A673 (cell line): ENCODE measurements at regions not wholly inside any gene's neighbourhood (a gene's known extent, or its start where the extent isn't known, plus 50 kb on each side); places are given as distances from the start of the nearest gene placed in this dataset.

ENCODE experiments used
- BruUV-seq: library from RNA; stranded (reverse); fragments of 400-500 nt; replicated peaks from 2 replicates; lab custom pipeline; 2021; lab: Mats Ljungman, UMichigan
- CTCF ChIA-PET: fragments of 300-600 bp; sonication (Branson Sonifier 250); formaldehyde crosslinking; loops from one replicate; lab custom pipeline; 2022; ENCODE audit warnings: antibody characterized with exemption; lab: Charles Lee
- POLR2A ChIA-PET: fragments of 300-600 bp; sonication (Branson Sonifier 250); formaldehyde crosslinking; loops from one replicate; lab custom pipeline; 2022; ENCODE audit warnings: antibody characterized with exemption; ENCODE audit not compliant: low non-redundant PET; lab: Charles Lee
- DNase-seq: peaks from one replicate; pipeline ENCODE4 v3.0.0-alpha.2; 2015; ENCODE audit warnings: low spot score
- H3K27ac ChIP-seq: fragments of 200-600 bp; sonication (generic); 2 replicates; pipeline ENCODE4 v1.5.1; 2016; ENCODE audit warnings: mixed run types, low read depth, mild to moderate bottlenecking, mixed read lengths, antibody characterized with exemption, low read length; ENCODE audit not compliant: poor library complexity, severe bottlenecking
- H3K27me3 ChIP-seq: fragments of 200-600 bp; sonication (generic); replicated peaks from 2 replicates; pipeline ENCODE4 v1.6.1; 2017; ENCODE audit warnings: mixed run types, low read depth, mild to moderate bottlenecking, mixed read lengths, antibody characterized with exemption, low read length; ENCODE audit not compliant: insufficient read depth, poor library complexity
- H3K36me3 ChIP-seq: fragments of 200-600 bp; sonication (generic); 2 replicates; pipeline ENCODE4 v1.6.1; 2016; ENCODE audit warnings: mixed run types, mild to moderate bottlenecking, mixed read lengths, antibody characterized with exemption, low read length; ENCODE audit not compliant: insufficient read depth, poor library complexity, severe bottlenecking
- H3K4me1 ChIP-seq: fragments of 200-600 bp; sonication (generic); 2 replicates; pipeline ENCODE4 v1.6.1; 2017; ENCODE audit warnings: mixed run types, mild to moderate bottlenecking, mixed read lengths, antibody characterized with exemption, low read length; ENCODE audit not compliant: insufficient read depth, poor library complexity, severe bottlenecking
- H3K4me3 ChIP-seq: fragments of 200-600 bp; sonication (generic); 2 replicates; pipeline ENCODE4 v1.5.1; 2016; ENCODE audit warnings: low read depth, mixed run types, mild to moderate bottlenecking, mixed read lengths, low read length; ENCODE audit not compliant: poor library complexity, severe bottlenecking
- H3K9me3 ChIP-seq: fragments of 200-600 bp; sonication (generic); 2 replicates; pipeline ENCODE4 v1.6.1; 2016; ENCODE audit warnings: mixed run types, low read depth, mild to moderate bottlenecking, mixed read lengths, antibody characterized with exemption, low read length; ENCODE audit not compliant: poor library complexity, severe bottlenecking
- EZH2 ChIP-seq: fragments of 200-600 bp; sonication (generic); IDR thresholded peaks from 2 replicates; pipeline ENCODE4 v1.6.1; 2017; ENCODE audit warnings: borderline replicate concordance, low read depth, mild to moderate bottlenecking, mixed read lengths, antibody characterized with exemption, low read length; ENCODE audit not compliant: poor library complexity, severe bottlenecking
- intact Hi-C: fragments of 100-400 bp; cut with micrococcal nuclease; formaldehyde crosslinking; loops from one replicate; pipeline ENCODE4 v1.10.0; 2022; ENCODE audit not compliant: unreplicated experiment
- TF ChIP-seq, protein P1 (sequence below): fragments of 300-800, 200-600 bp; sonication (generic); conservative IDR thresholded peaks from 2 replicates; pipeline ENCODE4 v1.5.1; 2017; ENCODE audit warnings: low read depth, mild to moderate bottlenecking, antibody characterized with exemption, low read length, moderate library complexity, mixed read lengths

DNA sequence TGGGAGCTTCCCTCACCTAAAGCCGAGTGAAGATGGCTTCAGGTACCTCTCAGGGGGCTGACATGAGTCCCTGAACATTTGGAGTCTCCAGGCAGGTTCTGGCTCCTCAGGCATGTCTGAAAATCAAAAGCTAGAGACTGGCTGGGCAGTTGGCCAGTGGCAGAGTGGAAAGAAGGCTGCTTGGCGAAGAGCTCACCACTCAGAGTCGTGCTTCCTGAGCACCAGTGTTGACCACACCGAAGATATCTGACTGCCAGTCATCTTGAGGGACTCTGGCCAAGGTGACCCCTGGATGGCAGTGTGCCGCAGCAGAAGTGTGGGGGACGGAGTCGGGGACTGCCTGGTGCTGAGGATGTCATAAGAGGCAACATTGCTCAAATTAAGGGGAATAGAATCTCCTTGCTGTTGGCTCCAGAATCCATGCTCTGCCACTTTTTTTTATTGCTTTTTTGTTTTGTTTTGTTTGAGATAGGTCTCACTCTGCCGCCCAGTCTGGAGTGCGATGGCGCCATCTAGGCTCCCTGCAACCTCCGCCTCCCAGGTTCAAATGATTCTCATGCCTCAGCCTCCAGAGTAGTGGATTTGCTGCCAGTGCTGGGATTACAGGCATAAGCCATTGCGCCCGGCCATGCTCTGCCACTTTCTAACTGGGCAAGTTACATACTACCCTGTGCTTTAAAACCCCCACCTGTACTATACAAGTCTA, 172.5 kb upstream of the GATB start:
- Histone ChIP-seq H3K4me1 (no peaks in the 10 kb centered on the region), H3K27me3 (no peaks in the 10 kb centered on the region), H3K9me3 (no peaks in the 10 kb centered on the region), H3K4me3 (no peak overlapping the region), H3K27ac (no peak overlapping the region), H3K36me3 (no peaks in the 10 kb centered on the region)
- ChIA-PET CTCF (no interaction called here), POLR2A (no interaction called here)
- intact Hi-C loops = no loop called here
- TF ChIP-seq EZH2 = no peak
- TF ChIP-seq, protein P1, sequence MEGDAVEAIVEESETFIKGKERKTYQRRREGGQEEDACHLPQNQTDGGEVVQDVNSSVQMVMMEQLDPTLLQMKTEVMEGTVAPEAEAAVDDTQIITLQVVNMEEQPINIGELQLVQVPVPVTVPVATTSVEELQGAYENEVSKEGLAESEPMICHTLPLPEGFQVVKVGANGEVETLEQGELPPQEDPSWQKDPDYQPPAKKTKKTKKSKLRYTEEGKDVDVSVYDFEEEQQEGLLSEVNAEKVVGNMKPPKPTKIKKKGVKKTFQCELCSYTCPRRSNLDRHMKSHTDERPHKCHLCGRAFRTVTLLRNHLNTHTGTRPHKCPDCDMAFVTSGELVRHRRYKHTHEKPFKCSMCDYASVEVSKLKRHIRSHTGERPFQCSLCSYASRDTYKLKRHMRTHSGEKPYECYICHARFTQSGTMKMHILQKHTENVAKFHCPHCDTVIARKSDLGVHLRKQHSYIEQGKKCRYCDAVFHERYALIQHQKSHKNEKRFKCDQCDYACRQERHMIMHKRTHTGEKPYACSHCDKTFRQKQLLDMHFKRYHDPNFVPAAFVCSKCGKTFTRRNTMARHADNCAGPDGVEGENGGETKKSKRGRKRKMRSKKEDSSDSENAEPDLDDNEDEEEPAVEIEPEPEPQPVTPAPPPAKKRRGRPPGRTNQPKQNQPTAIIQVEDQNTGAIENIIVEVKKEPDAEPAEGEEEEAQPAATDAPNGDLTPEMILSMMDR = peak; percentile 50
- no TSS peak for BruUV-seq
- DNase-seq = no peak

GRCh38 chr4:151931563-151931962, 170.8 kb upstream of the GATB start:
- BruUV-seq = no TSS peak
- H3K36me3 ChIP-seq = no peaks in the 10 kb centered on the region
- no peaks in the 10 kb centered on the region for H3K9me3 ChIP-seq
- DNase-seq = peak; percentile 15
- no peaks in the 10 kb centered on the region for H3K4me1 ChIP-seq
- ChIA-PET POLR2A (interaction anchor here (0.6 kb wide), 1 partner anchor 291 kb away, joined by 3 read pairs; no protein-coding TSS in a partner anchor), CTCF (no interaction called here)
- H3K4me3 ChIP-seq = no peak overlapping the region
- no peaks in the 10 kb centered on the region for H3K27me3 ChIP-seq
- intact Hi-C loops = no loop called here
- no peak overlapping the region for H3K27ac ChIP-seq
- TF ChIP-seq EZH2 = no peak
- TF ChIP-seq, protein P1 = no peak

DNA sequence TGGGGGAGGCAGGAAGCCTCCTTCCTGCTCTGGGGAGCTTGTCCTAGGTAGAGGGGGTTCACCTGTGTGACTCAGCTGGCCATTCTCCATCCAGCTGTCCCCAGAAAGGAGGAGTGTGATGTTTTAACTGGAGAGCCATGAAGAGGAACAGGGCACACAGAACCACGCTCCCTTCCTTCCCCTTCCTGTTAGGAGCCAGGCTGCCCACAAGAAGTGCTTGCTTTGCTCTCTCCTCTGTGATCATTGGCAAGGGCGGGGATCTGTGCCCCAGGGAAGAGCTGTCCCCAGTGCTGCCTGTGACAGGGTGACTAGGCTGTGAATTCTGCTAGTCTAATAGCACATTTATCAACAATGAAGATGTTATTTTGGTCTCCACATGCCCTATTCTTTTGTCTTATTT, 169.6 kb upstream of the GATB start:
- peak; percentile 6 for DNase-seq
- Histone ChIP-seq H3K4me3 (no peak overlapping the region), H3K27me3 (no peaks in the 10 kb centered on the region), H3K36me3 (no peaks in the 10 kb centered on the region), H3K27ac (no peak overlapping the region), H3K4me1 (no peaks in the 10 kb centered on the region), H3K9me3 (no peaks in the 10 kb centered on the region)
- POLR2A ChIA-PET = no interaction called here
- BruUV-seq = no TSS peak
- CTCF ChIA-PET = no interaction called here
- TF ChIP-seq EZH2 = no peak
- TF ChIP-seq, protein P1 = no peak
- intact Hi-C loops = no loop called here
